ENCODE measurements at regions not wholly inside any gene's neighbourhood (a gene's known extent, or its start where the extent isn't known, plus 50 kb on each side); places are given as distances from the start of the nearest gene placed in this dataset.

DNA sequence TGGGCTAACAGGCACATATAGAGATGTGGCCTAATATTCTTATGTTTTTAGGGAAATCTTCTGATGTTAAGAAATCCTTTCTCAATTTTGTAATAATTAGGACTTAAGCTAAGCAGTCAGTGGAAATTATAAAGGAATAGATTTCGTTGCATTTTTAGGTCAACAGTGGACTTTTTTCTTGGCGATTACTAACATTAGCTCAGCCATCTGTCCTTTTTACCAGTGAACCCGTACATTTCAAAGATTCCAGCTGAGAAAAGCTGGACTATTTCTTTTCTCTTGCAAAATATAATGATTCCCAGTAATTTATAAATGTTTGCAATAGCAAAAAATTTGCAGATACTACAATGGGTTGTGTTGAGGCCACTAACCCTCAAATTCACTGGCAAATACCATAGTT is 54.9 kb upstream of the CA10 start:
- DNase-seq (ENCODE audit: low read depth) = no peak

DNA sequence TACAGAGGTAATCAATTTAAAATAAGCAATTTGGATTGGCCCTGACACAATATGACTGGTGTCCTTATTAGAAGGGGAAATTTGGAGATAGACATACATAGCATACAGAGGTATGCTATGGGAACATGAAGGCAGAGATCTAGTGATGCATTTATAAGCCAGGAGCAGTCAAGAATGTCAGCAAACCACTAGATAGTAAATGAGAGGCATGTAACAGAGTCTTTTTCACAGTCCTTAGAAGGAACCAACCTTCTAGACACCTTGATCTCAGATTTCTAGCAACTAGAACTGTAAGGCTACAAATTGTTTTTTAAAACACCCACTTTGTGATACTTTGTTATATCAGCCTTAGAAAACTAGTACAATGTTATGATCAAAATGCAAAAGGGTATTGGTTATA is 54.3 kb upstream of the CA10 start:
- DNase-seq (ENCODE audit: low read depth) = no peak

DNA sequence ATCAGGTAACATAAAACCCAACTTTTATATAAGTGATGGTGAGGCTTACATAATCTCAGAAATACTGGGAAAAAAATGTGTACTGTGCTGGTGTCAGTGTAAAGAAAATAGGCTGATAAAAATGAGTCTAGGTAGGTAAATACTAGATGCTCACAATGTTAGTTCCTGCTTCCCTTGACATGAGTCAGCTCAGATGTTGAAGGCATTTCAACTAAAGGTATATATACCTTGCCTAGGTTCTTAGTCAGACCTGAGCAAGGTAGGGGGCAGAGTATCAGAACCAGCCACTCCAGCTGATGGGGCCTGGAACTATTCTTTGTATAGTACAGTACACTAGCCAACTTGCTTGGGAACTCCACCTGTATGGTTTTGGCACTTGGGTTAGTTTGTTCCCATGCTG is 51.0 kb upstream of the CA10 start:
- no peak for DNase-seq (ENCODE audit: low read depth)
